SU-DHL-6 (cell line): ENCODE measurements at regions not wholly inside any gene's neighbourhood (a gene's known extent, or its start where the extent isn't known, plus 50 kb on each side); places are given as distances from the start of the nearest gene placed in this dataset.

ENCODE experiments used
- H2AFZ ChIP-seq: fragments of 200-600 bp; sonication (generic); 2 replicates; pipeline ENCODE4 v1.6.1; 2014; ENCODE audit warnings: low read depth, mild to moderate bottlenecking, moderate library complexity, mixed read lengths, antibody characterized with exemption, low read length; ENCODE audit not compliant: severe bottlenecking
- H3F3A ChIP-seq: fragments of 200-600 bp; shearing (Covaris generic); 2 replicates; pipeline ENCODE4 v1.6.0; 2016; ENCODE audit warnings: antibody characterized with exemption, mild to moderate bottlenecking; ENCODE audit not compliant: insufficient read depth
- H3K27ac ChIP-seq: fragments of 200-600 bp; sonication (generic); 2 replicates; pipeline ENCODE4 v1.5.1; 2016; ENCODE audit warnings: low read depth, mild to moderate bottlenecking, low read length, moderate library complexity, mixed read lengths
- H3K27me3 ChIP-seq: fragments of 200-600 bp; sonication (generic), shearing (Covaris generic); 2 replicates; pipeline ENCODE4 v1.6.0; 2014; ENCODE audit warnings: mild to moderate bottlenecking, low read length
- H3K36me3 ChIP-seq: fragments of 200-600 bp; sonication (generic); 2 replicates; pipeline ENCODE4 v1.6.1; 2014; ENCODE audit warnings: mild to moderate bottlenecking, low read length, mixed read lengths
- H3K4me2 ChIP-seq: fragments of 300-600, 200-600 bp; shearing (Covaris generic), sonication (generic); 2 replicates; pipeline ENCODE4 v1.6.0; 2014; ENCODE audit warnings: low read length, low read depth, mild to moderate bottlenecking; ENCODE audit not compliant: poor library complexity, severe bottlenecking
- H3K4me3 ChIP-seq: fragments of 200-600 bp; sonication (generic); 2 replicates; pipeline ENCODE4 v1.5.1; 2014; ENCODE audit warnings: antibody characterized with exemption, low read length, mild to moderate bottlenecking, mixed read lengths; ENCODE audit not compliant: insufficient read depth, poor library complexity, severe bottlenecking
- H3K79me2 ChIP-seq: fragments of 200-600 bp; sonication (generic); 2 replicates; pipeline ENCODE4 v1.6.1; 2014; ENCODE audit warnings: mild to moderate bottlenecking, low read length, moderate library complexity; ENCODE audit not compliant: insufficient read depth
- H3K9ac ChIP-seq: fragments of 200-600 bp; sonication (generic); 2 replicates; pipeline ENCODE4 v1.7.0; 2014; ENCODE audit warnings: mild to moderate bottlenecking, low read length
- H3K9me2 ChIP-seq: fragments of 200-600 bp; sonication (generic); replicated peaks from 2 replicates; pipeline ENCODE4 v1.6.1; 2014; ENCODE audit warnings: low read length; ENCODE audit not compliant: insufficient read depth
- H3K9me3 ChIP-seq: fragments of 200-600 bp; sonication (generic); 2 replicates; pipeline ENCODE4 v1.6.1; 2014; ENCODE audit warnings: low read length, mixed read lengths; ENCODE audit not compliant: insufficient read depth
- H4K20me1 ChIP-seq: fragments of 200-600 bp; sonication (generic); 2 replicates; pipeline ENCODE4 v1.6.1; 2014; ENCODE audit warnings: low read depth, mild to moderate bottlenecking, antibody characterized with exemption, low read length, moderate library complexity, mixed read lengths
- EZH2phosphoT487 ChIP-seq: fragments of 200-600 bp; sonication (generic), shearing (Covaris generic); conservative IDR thresholded peaks from 2 replicates; pipeline ENCODE4 v1.6.1; 2018; ENCODE audit warnings: mild to moderate bottlenecking, antibody characterized with exemption, low read length, moderate library complexity, mixed read lengths
- TF ChIP-seq, protein P1 (sequence below): fragments of 200-600 bp; sonication (generic); IDR thresholded peaks from one replicate; pipeline ENCODE4 v1.5.1; 2017; ENCODE audit warnings: antibody characterized with exemption, mild to moderate bottlenecking, low read length, moderate library complexity; ENCODE audit not compliant: insufficient read depth, poor library complexity, severe bottlenecking

- H3K79me2 ChIP-seq: no peaks in the 10 kb centered on the region
- H3K27me3 ChIP-seq: no peaks in the 10 kb centered on the region
- H3F3A ChIP-seq: no peaks in the 10 kb centered on the region
- H3K9me3 ChIP-seq: no peaks in the 10 kb centered on the region
- no peak overlapping the region for H3K4me2 ChIP-seq
- H3K36me3 ChIP-seq: no peaks in the 10 kb centered on the region
- no peak overlapping the region for H3K27ac ChIP-seq
- TF ChIP-seq, protein P1, sequence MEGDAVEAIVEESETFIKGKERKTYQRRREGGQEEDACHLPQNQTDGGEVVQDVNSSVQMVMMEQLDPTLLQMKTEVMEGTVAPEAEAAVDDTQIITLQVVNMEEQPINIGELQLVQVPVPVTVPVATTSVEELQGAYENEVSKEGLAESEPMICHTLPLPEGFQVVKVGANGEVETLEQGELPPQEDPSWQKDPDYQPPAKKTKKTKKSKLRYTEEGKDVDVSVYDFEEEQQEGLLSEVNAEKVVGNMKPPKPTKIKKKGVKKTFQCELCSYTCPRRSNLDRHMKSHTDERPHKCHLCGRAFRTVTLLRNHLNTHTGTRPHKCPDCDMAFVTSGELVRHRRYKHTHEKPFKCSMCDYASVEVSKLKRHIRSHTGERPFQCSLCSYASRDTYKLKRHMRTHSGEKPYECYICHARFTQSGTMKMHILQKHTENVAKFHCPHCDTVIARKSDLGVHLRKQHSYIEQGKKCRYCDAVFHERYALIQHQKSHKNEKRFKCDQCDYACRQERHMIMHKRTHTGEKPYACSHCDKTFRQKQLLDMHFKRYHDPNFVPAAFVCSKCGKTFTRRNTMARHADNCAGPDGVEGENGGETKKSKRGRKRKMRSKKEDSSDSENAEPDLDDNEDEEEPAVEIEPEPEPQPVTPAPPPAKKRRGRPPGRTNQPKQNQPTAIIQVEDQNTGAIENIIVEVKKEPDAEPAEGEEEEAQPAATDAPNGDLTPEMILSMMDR: no peak
- no peak for TF ChIP-seq EZH2phosphoT487
- no peaks in the 10 kb centered on the region for H4K20me1 ChIP-seq
- no peak overlapping the region for H2AFZ ChIP-seq
- H3K4me3 ChIP-seq: no peak overlapping the region
- H3K9ac ChIP-seq: no peak overlapping the region
- no peaks in the 10 kb centered on the region for H3K9me2 ChIP-seq
These were observed 291.4 kb upstream of the LRRTM4 start for GRCh38 chr2:77813599-77813998.

GRCh38 chr2:77816618-77817017 is 294.4 kb upstream of the LRRTM4 start:
- no peaks in the 10 kb centered on the region for H3K79me2 ChIP-seq
- H2AFZ ChIP-seq: no peak overlapping the region
- no peaks in the 10 kb centered on the region for H3F3A ChIP-seq
- H3K27me3 ChIP-seq: no peaks in the 10 kb centered on the region
- no peak overlapping the region for H3K4me2 ChIP-seq
- no peaks in the 10 kb centered on the region for H3K36me3 ChIP-seq
- no peak overlapping the region for H3K27ac ChIP-seq
- H4K20me1 ChIP-seq: no peaks in the 10 kb centered on the region
- TF ChIP-seq, protein P1: no peak
- no peak for TF ChIP-seq EZH2phosphoT487
- H3K9me2 ChIP-seq: no peaks in the 10 kb centered on the region
- H3K9me3 ChIP-seq: no peaks in the 10 kb centered on the region
- H3K9ac ChIP-seq: no peak overlapping the region
- H3K4me3 ChIP-seq: no peak overlapping the region

GRCh38 chr2:77818186-77818585 is 296.0 kb upstream of the LRRTM4 start:
- H3K27ac ChIP-seq: no peak overlapping the region
- H3K36me3 ChIP-seq: no peaks in the 10 kb centered on the region
- no peaks in the 10 kb centered on the region for H3K27me3 ChIP-seq
- no peaks in the 10 kb centered on the region for H3K9me3 ChIP-seq
- H3K9ac ChIP-seq: no peak overlapping the region
- H4K20me1 ChIP-seq: no peaks in the 10 kb centered on the region
- H3K4me3 ChIP-seq: no peak overlapping the region
- no peaks in the 10 kb centered on the region for H3F3A ChIP-seq
- H3K4me2 ChIP-seq: no peak overlapping the region
- TF ChIP-seq, protein P1: no peak
- no peak for TF ChIP-seq EZH2phosphoT487
- H3K79me2 ChIP-seq: no peaks in the 10 kb centered on the region
- H2AFZ ChIP-seq: no peak overlapping the region
- no peaks in the 10 kb centered on the region for H3K9me2 ChIP-seq
